ACHN (cell line): ENCODE measurements at regions not wholly inside any gene's neighbourhood (a gene's known extent, or its start where the extent isn't known, plus 50 kb on each side); places are given as distances from the start of the nearest gene placed in this dataset.

Source experiments
- DNase-seq: peaks from one replicate; pipeline ENCODE4 v3.0.0-alpha.2; 2015
- in situ Hi-C: cut with HindIII; loops from 2 replicates; pipeline ENCODE4 v1.10.0; 2017; ENCODE audit warnings: low sequenced_read_pairs, low pct_ligation_motif_present, low pct_unique_long_range_greater_than_20kb

GRCh38 chr4:11735651-11736050 lies 307.0 kb upstream of the HS3ST1 start:
- in situ Hi-C loops: no loop called here
- no peak for DNase-seq

GRCh38 chr4:11732155-11732554 lies 303.5 kb upstream of the HS3ST1 start:
- in situ Hi-C loops: no loop called here

GRCh38 chr4:11730545-11730944 lies 301.9 kb upstream of the HS3ST1 start:
- no peak for DNase-seq
- in situ Hi-C loops: no loop called here

More at GRCh38 chr4:11732155-11732554, 303.5 kb upstream of the HS3ST1 start:
- no peak for DNase-seq

- in situ Hi-C loops: no loop called here
Measured at GRCh38 chr4:11729548-11729947, 300.9 kb upstream of the HS3ST1 start.

GRCh38 chr4:11727903-11728564 lies 299.3 kb upstream of the HS3ST1 start:
- no peak for DNase-seq
- in situ Hi-C loops: no loop called here

More at GRCh38 chr4:11729548-11729947, 300.9 kb upstream of the HS3ST1 start:
- no peak for DNase-seq

GRCh38 chr4:11724731-11725130 lies 296.0 kb upstream of the HS3ST1 start:
- DNase-seq: no peak
- in situ Hi-C loops: no loop called here

GRCh38 chr4:11722223-11722622 lies 293.5 kb upstream of the HS3ST1 start:
- no peak for DNase-seq
- in situ Hi-C loops: no loop called here

- in situ Hi-C loops: no loop called here
- DNase-seq: peak; percentile 53
Measured at GRCh38 chr4:11720292-11720691, 291.6 kb upstream of the HS3ST1 start.

- in situ Hi-C loops: no loop called here
- DNase-seq: no peak
Measured at GRCh38 chr4:11719879-11720278, 291.2 kb upstream of the HS3ST1 start.

GRCh38 chr4:11715753-11716521 lies 287.2 kb upstream of the HS3ST1 start:
- DNase-seq: no peak
- in situ Hi-C loops: no loop called here

GRCh38 chr4:11710453-11711093 lies 281.9 kb upstream of the HS3ST1 start:
- no peak for DNase-seq
- in situ Hi-C loops: no loop called here

- DNase-seq: no peak
- in situ Hi-C loops: no loop called here
Measured at GRCh38 chr4:11704186-11704830, 275.6 kb upstream of the HS3ST1 start.

GRCh38 chr4:11702886-11703557 lies 274.3 kb upstream of the HS3ST1 start:
- in situ Hi-C loops: no loop called here
- no peak for DNase-seq

- in situ Hi-C loops: no loop called here
- no peak for DNase-seq
Measured at GRCh38 chr4:11701966-11702725, 273.5 kb upstream of the HS3ST1 start.

GRCh38 chr4:11700751-11701226 lies 272.1 kb upstream of the HS3ST1 start:
- no peak for DNase-seq
- in situ Hi-C loops: no loop called here

GRCh38 chr4:11698846-11699590 lies 270.3 kb upstream of the HS3ST1 start:
- in situ Hi-C loops: no loop called here
- peak; percentile 8 for DNase-seq

GRCh38 chr4:11698033-11698432 lies 269.3 kb upstream of the HS3ST1 start:
- in situ Hi-C loops: no loop called here
- DNase-seq: no peak
